Activated CD8-positive, alpha-beta T cell treated with anti-CD3 and anti-CD28 coated beads for 36 hours (primary cell): ENCODE measurements at regions not wholly inside any gene's neighbourhood (a gene's known extent, or its start where the extent isn't known, plus 50 kb on each side); places are given as distances from the start of the nearest gene placed in this dataset.

Experiments used
- ATAC-seq: fragments of 200-7000 bp; cut with Tn5 transposase; one replicate; pipeline ENCODE4 v1.10.0; 2021; ENCODE audit warnings: mild to moderate bottlenecking, moderate library complexity
- CTCF ChIA-PET: fragments of 350-600 bp; sonication (Branson Sonifier 250); formaldehyde crosslinking; loops from one replicate; lab custom pipeline; 2021; ENCODE audit warnings: antibody characterized with exemption; lab: Charles Lee
- POLR2A ChIA-PET: fragments of 350-600 bp; sonication (Branson Sonifier 250); formaldehyde crosslinking; loops from one replicate; lab custom pipeline; 2021; ENCODE audit warnings: antibody characterized with exemption; lab: Charles Lee
- DNase-seq: peaks from one replicate; pipeline ENCODE4 v3.0.0-alpha.2; 2020
- H3K27ac Mint-ChIP-seq: one replicate; pipeline ENCODE4 v1.8.0; 2021; ENCODE audit warnings: mild to moderate bottlenecking, mixed read lengths
- H3K27me3 Mint-ChIP-seq: one replicate; pipeline ENCODE4 v1.8.0; 2021; ENCODE audit warnings: mixed read lengths
- H3K36me3 Mint-ChIP-seq: one replicate; pipeline ENCODE4 v1.8.0; 2021; ENCODE audit warnings: low read depth, mixed read lengths
- H3K4me1 Mint-ChIP-seq: one replicate; pipeline ENCODE4 v1.8.0; 2021; ENCODE audit warnings: low read depth, mixed read lengths
- H3K4me3 Mint-ChIP-seq: one replicate; pipeline ENCODE4 v1.8.0; 2021; ENCODE audit warnings: mild to moderate bottlenecking, moderate library complexity, mixed read lengths
- H3K9me3 Mint-ChIP-seq: one replicate; pipeline ENCODE4 v1.8.0; 2021; ENCODE audit warnings: mixed read lengths
- intact Hi-C: fragments of 100-400 bp; cut with micrococcal nuclease; formaldehyde crosslinking; loops from one replicate; pipeline ENCODE4 v1.10.0; 2022
- TF ChIP-seq, protein P1 (sequence below): fragments of 200-600 bp; IDR thresholded peaks from one replicate; pipeline ENCODE4 v1.8.0; 2022; ENCODE audit warnings: antibody characterized with exemption, mild to moderate bottlenecking

DNA sequence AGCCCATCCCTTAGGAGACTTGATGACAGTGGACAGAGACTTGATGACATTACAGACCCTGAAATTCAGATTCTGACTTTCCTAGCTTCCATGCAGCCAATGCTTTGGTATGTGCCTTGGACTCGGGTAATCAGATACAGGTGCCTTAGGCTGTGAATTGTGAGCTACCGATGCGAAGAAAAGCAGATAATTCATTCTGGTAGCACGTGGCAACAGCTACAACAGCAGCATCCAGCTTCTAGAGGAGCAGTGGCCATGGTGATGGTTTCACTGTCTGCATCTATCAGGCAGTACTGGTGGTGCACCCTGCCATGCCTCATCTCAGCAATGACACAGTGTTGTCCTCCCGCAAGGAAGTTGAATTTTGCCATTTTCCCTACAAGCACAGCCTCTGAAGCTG, 126.9 kb upstream of the TAPT1 start:
- Mint-ChIP-seq H3K4me1 (no peaks in the 10 kb centered on the region), H3K4me3 (no peak overlapping the region), H3K9me3 (no peaks in the 10 kb centered on the region), H3K36me3 (no peaks in the 10 kb centered on the region), H3K27me3 (peaks cover 7% of the 10 kb centered on the region), H3K27ac (no peak overlapping the region)
- ATAC-seq (no peak), DNase-seq (no peak)
- intact Hi-C loops, result no loop called here
- CTCF ChIA-PET, result no interaction called here
- POLR2A ChIA-PET, result no interaction called here
- TF ChIP-seq, protein P1, sequence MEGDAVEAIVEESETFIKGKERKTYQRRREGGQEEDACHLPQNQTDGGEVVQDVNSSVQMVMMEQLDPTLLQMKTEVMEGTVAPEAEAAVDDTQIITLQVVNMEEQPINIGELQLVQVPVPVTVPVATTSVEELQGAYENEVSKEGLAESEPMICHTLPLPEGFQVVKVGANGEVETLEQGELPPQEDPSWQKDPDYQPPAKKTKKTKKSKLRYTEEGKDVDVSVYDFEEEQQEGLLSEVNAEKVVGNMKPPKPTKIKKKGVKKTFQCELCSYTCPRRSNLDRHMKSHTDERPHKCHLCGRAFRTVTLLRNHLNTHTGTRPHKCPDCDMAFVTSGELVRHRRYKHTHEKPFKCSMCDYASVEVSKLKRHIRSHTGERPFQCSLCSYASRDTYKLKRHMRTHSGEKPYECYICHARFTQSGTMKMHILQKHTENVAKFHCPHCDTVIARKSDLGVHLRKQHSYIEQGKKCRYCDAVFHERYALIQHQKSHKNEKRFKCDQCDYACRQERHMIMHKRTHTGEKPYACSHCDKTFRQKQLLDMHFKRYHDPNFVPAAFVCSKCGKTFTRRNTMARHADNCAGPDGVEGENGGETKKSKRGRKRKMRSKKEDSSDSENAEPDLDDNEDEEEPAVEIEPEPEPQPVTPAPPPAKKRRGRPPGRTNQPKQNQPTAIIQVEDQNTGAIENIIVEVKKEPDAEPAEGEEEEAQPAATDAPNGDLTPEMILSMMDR, result no peak

DNA sequence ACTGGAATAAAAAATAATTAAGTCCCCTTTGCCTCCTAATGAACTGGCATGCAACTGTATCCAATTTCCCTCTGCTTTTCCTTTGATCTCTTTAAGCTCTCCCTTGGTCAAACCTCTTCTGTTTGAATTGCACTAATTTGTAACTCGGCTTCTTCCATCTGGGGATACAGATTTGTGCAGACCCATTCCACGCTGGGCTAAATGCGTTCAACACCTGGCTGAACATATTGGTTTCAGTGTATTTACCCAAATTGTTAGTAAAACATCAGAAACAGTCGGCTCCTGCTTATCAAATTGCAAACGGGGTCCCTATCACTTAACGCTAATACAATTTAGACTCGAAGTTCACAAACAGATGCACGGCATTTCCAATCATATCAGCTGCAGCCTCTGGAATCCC, 124.9 kb upstream of the TAPT1 start:
- Mint-ChIP-seq H3K4me1 (no peaks in the 10 kb centered on the region), H3K4me3 (no peak overlapping the region), H3K36me3 (no peaks in the 10 kb centered on the region), H3K27me3 (peaks cover 10% of the 10 kb centered on the region), H3K27ac (no peak overlapping the region), H3K9me3 (no peaks in the 10 kb centered on the region)
- TF ChIP-seq, protein P1, result no peak
- ChIA-PET CTCF (no interaction called here), POLR2A (no interaction called here)
- no peak for DNase-seq
- intact Hi-C loops, result no loop called here
- ATAC-seq, result no peak

DNA sequence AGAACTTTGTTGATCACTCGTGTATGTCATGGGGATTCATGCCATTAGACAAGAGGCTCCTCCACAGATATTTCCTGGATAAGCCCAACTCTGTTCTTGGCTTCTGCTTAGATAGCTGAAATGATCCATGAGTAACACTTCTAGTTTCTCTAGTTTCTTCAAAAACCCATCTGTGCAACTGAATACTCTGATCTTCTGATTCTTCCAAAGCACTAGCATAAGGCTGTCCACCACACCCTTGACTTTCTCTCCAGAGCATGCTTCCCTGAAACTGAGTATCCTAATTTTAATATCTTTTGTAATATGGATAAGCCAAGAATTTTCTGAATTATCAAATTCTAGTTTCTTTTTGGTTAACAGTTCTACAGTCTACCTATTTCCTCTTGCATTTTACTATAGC, 118.6 kb upstream of the TAPT1 start:
- H3K36me3 Mint-ChIP-seq, result no peaks in the 10 kb centered on the region
- no peak overlapping the region for H3K27ac Mint-ChIP-seq
- no peaks in the 10 kb centered on the region for H3K9me3 Mint-ChIP-seq
- H3K4me3 Mint-ChIP-seq, result no peak overlapping the region
- intact Hi-C loops, result no loop called here
- no peaks in the 10 kb centered on the region for H3K4me1 Mint-ChIP-seq
- TF ChIP-seq, protein P1, result no peak
- POLR2A ChIA-PET, result no interaction called here
- DNase-seq (no peak), ATAC-seq (no peak)
- CTCF ChIA-PET, result no interaction called here
- H3K27me3 Mint-ChIP-seq, result peaks cover 13% of the 10 kb centered on the region

DNA sequence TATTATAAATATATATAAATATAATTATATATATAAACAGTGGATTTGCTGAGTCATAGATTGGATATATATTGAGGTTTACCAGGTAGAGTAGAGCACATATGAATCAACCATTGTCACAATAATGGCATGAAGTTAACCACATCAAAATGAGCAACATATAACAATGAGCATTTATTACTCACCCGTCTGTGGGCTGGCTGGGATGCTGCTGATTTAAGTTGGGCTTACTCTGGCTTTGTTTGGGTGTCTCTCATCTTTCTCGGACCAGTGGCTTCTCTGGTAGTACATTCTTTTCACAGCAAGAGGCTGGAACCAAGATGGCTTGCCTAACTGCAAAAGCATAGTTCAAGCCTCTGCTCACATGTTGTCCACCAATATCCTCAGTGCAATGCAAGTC, 111.7 kb upstream of the TAPT1 start:
- TF ChIP-seq, protein P1, result no peak
- no peaks in the 10 kb centered on the region for H3K4me1 Mint-ChIP-seq
- H3K36me3 Mint-ChIP-seq, result no peaks in the 10 kb centered on the region
- ATAC-seq, result no peak
- no peaks in the 10 kb centered on the region for H3K9me3 Mint-ChIP-seq
- no peak overlapping the region for H3K27ac Mint-ChIP-seq
- peak; percentile 3 for DNase-seq
- ChIA-PET POLR2A (no interaction called here), CTCF (no interaction called here)
- no peak overlapping the region for H3K4me3 Mint-ChIP-seq
- H3K27me3 Mint-ChIP-seq, result peaks cover 8% of the 10 kb centered on the region
- intact Hi-C loops, result no loop called here

DNA sequence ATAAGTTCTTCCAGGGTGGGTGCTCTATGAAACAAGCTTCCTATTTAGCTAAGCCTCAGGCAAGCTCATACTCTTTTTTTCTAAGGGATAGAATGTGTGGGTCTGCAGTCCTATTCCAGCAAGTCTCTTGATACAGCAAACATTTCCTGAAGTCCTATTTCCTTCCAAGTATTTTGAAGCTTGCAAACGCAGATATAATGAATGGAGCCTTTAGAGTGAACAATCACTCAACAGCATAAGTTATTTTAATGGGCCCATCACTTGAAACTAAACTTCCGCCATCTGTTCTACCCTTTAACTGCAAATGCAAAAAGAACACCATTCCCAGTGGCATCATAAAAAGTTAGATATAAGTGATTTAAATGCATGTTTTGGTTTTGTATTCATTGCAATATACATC, 108.3 kb upstream of the TAPT1 start:
- intact Hi-C loops, result no loop called here
- H3K4me1 Mint-ChIP-seq, result no peaks in the 10 kb centered on the region
- ChIA-PET POLR2A (no interaction called here), CTCF (interaction anchor here (1.5 kb wide), 1 partner anchor 12 kb away, joined by 3 read pairs; no protein-coding TSS in a partner anchor)
- no peak for DNase-seq
- H3K27ac Mint-ChIP-seq, result no peak overlapping the region
- no peaks in the 10 kb centered on the region for H3K9me3 Mint-ChIP-seq
- H3K4me3 Mint-ChIP-seq, result no peak overlapping the region
- H3K36me3 Mint-ChIP-seq, result no peaks in the 10 kb centered on the region
- TF ChIP-seq, protein P1, result no peak
- H3K27me3 Mint-ChIP-seq, result peaks cover 7% of the 10 kb centered on the region
- no peak for ATAC-seq
